Mesendoderm (in vitro differentiated cells): ENCODE measurements at regions not wholly inside any gene's neighbourhood (a gene's known extent, or its start where the extent isn't known, plus 50 kb on each side); places are given as distances from the start of the nearest gene placed in this dataset.

Source experiments
- DNase-seq: peaks from one replicate; pipeline ENCODE4 v3.0.0; 2013
- H2AK5ac ChIP-seq: 2 replicates; pipeline ENCODE4 v1.6.1; 2013; ENCODE audit warnings: low read length, inconsistent platforms
- H2BK120ac ChIP-seq: 2 replicates; pipeline ENCODE4 v1.6.1; 2013; ENCODE audit warnings: low read depth, mild to moderate bottlenecking, low read length, moderate library complexity, mixed read lengths
- H2BK15ac ChIP-seq: replicated peaks from 2 replicates; pipeline ENCODE4 v1.6.1; 2013; ENCODE audit warnings: low read depth, mild to moderate bottlenecking, moderate library complexity
- H2BK5ac ChIP-seq: 2 replicates; pipeline ENCODE4 v1.6.1; 2013; ENCODE audit warnings: low read length, inconsistent platforms
- H3K18ac ChIP-seq: 2 replicates; pipeline ENCODE4 v1.6.1; 2013; ENCODE audit warnings: mild to moderate bottlenecking, low read length, mixed read lengths
- H3K23ac ChIP-seq: one replicate; pipeline ENCODE4 v1.6.1; 2013; ENCODE audit warnings: low read length
- H3K27ac ChIP-seq: 2 replicates; pipeline ENCODE4 v1.5.1; 2013; ENCODE audit warnings: low read depth, mild to moderate bottlenecking, inconsistent platforms, low read length, moderate library complexity
- H3K27me3 ChIP-seq: 2 replicates; pipeline ENCODE4 v1.6.1; 2013; ENCODE audit warnings: low read length, control low read depth, mild to moderate bottlenecking, inconsistent platforms; ENCODE audit not compliant: insufficient read depth, poor library complexity
- H3K36me3 ChIP-seq: 2 replicates; pipeline ENCODE4 v1.6.1; 2013; ENCODE audit warnings: low read length, inconsistent platforms; ENCODE audit not compliant: control insufficient read depth, insufficient read depth
- H3K4ac ChIP-seq: one replicate; pipeline ENCODE4 v1.6.1; 2013; ENCODE audit warnings: low read depth, mild to moderate bottlenecking, low read length, moderate library complexity
- H3K4me1 ChIP-seq: 2 replicates; pipeline ENCODE4 v1.6.1; 2013; ENCODE audit warnings: low read depth, low read length, inconsistent platforms; ENCODE audit not compliant: control insufficient read depth
- H3K4me2 ChIP-seq: 2 replicates; pipeline ENCODE4 v1.6.1; 2013; ENCODE audit warnings: low read length
- H3K4me3 ChIP-seq: 2 replicates; pipeline ENCODE4 v1.5.1; 2013; ENCODE audit warnings: mild to moderate bottlenecking, low read length
- H3K56ac ChIP-seq: one replicate; pipeline ENCODE4 v1.6.1; 2013; ENCODE audit warnings: low read length
- H3K79me1 ChIP-seq: 2 replicates; pipeline ENCODE4 v1.6.1; 2013; ENCODE audit warnings: low read length, inconsistent platforms
- H3K79me2 ChIP-seq: 2 replicates; pipeline ENCODE4 v1.6.1; 2013; ENCODE audit warnings: mild to moderate bottlenecking, low read length; ENCODE audit not compliant: control insufficient read depth, insufficient read depth
- H3K9ac ChIP-seq: 2 replicates; pipeline ENCODE4 v1.6.1; 2013; ENCODE audit warnings: low read length, inconsistent platforms
- H4K5ac ChIP-seq: one replicate; pipeline ENCODE4 v1.6.1; 2013; ENCODE audit warnings: low read length
- H4K8ac ChIP-seq: one replicate; pipeline ENCODE4 v1.6.1; 2013; ENCODE audit warnings: low read depth, mild to moderate bottlenecking, control low read depth, low read length, moderate library complexity
- WGBS: extraction: QIAGEN DNeasy Blood & Tissue Kit; methylation state at CpG from one replicate; pipeline ENCODE4 v1.1.7; 2013; ENCODE audit warnings: low lambda C conversion rate, missing lambda C conversion rate; ENCODE audit not compliant: insufficient coverage; ENCODE audit errors: extremely low coverage; 5-methylcytosine and 5-hydroxymethylcytosine counted together

GRCh38 chr6:166106076-166106686 is 61.5 kb downstream of the TBXT start:
- no peaks in the 10 kb centered on the region for H3K79me2 ChIP-seq
- H3K27ac ChIP-seq = no peak overlapping the region
- H2BK15ac ChIP-seq = no peak overlapping the region
- H3K56ac ChIP-seq = no peak overlapping the region
- H3K4me1 ChIP-seq = no peaks in the 10 kb centered on the region
- no peak overlapping the region for H3K9ac ChIP-seq
- no peak overlapping the region for H4K8ac ChIP-seq
- no CpG with 5 or more reads among the region's 11 CpGs for WGBS
- no peak overlapping the region for H4K5ac ChIP-seq
- H3K18ac ChIP-seq = no peak overlapping the region
- no peaks in the 10 kb centered on the region for H3K36me3 ChIP-seq
- H3K4me2 ChIP-seq = no peak overlapping the region
- no peak overlapping the region for H2BK120ac ChIP-seq
- no peak overlapping the region for H3K4me3 ChIP-seq
- H3K23ac ChIP-seq = no peak overlapping the region
- no peaks in the 10 kb centered on the region for H3K27me3 ChIP-seq
- H2BK5ac ChIP-seq = no peak overlapping the region
- H2AK5ac ChIP-seq = no peak overlapping the region
- no peak overlapping the region for H3K4ac ChIP-seq
- peak; percentile 69 for DNase-seq
- no peaks in the 10 kb centered on the region for H3K79me1 ChIP-seq

GRCh38 chr6:166105341-166106075 is 62.1 kb downstream of the TBXT start:
- H3K56ac ChIP-seq = no peak overlapping the region
- no peak overlapping the region for H4K8ac ChIP-seq
- H3K27ac ChIP-seq = no peak overlapping the region
- H3K27me3 ChIP-seq = no peaks in the 10 kb centered on the region
- no peak overlapping the region for H3K18ac ChIP-seq
- H3K79me1 ChIP-seq = no peaks in the 10 kb centered on the region
- no peak overlapping the region for H3K4ac ChIP-seq
- no peak overlapping the region for H3K4me2 ChIP-seq
- H2BK5ac ChIP-seq = no peak overlapping the region
- H2AK5ac ChIP-seq = no peak overlapping the region
- DNase-seq = no peak
- no peak overlapping the region for H2BK120ac ChIP-seq
- no peak overlapping the region for H3K23ac ChIP-seq
- H4K5ac ChIP-seq = no peak overlapping the region
- no peaks in the 10 kb centered on the region for H3K4me1 ChIP-seq
- no peaks in the 10 kb centered on the region for H3K36me3 ChIP-seq
- no peak overlapping the region for H3K9ac ChIP-seq
- no peak overlapping the region for H2BK15ac ChIP-seq
- H3K79me2 ChIP-seq = no peaks in the 10 kb centered on the region
- WGBS = no CpG with 5 or more reads among the region's 10 CpGs
- H3K4me3 ChIP-seq = no peak overlapping the region

GRCh38 chr6:166104872-166105271 is 62.8 kb downstream of the TBXT start:
- Histone ChIP-seq H3K56ac (no peak overlapping the region), H3K4me1 (no peaks in the 10 kb centered on the region), H3K4me2 (no peak overlapping the region), H2AK5ac (no peak overlapping the region), H3K18ac (no peak overlapping the region), H3K23ac (no peak overlapping the region), H2BK120ac (no peak overlapping the region), H3K36me3 (no peaks in the 10 kb centered on the region), H3K79me2 (no peaks in the 10 kb centered on the region), H3K4ac (no peak overlapping the region), H3K79me1 (no peaks in the 10 kb centered on the region), H3K27ac (no peak overlapping the region), H2BK5ac (no peak overlapping the region), H3K9ac (no peak overlapping the region), H4K8ac (no peak overlapping the region), H3K4me3 (no peak overlapping the region), H4K5ac (no peak overlapping the region), H2BK15ac (no peak overlapping the region), H3K27me3 (no peaks in the 10 kb centered on the region)
- DNase-seq = no peak
- no CpG with 5 or more reads among the region's 7 CpGs for WGBS

GRCh38 chr6:166104107-166104506 is 63.5 kb downstream of the TBXT start:
- Histone ChIP-seq H4K8ac (no peak overlapping the region), H3K27me3 (no peaks in the 10 kb centered on the region), H4K5ac (no peak overlapping the region), H3K4me2 (no peak overlapping the region), H3K27ac (no peak overlapping the region), H2BK15ac (no peak overlapping the region), H3K4me3 (no peak overlapping the region), H2AK5ac (no peak overlapping the region), H2BK120ac (no peak overlapping the region), H3K4ac (no peak overlapping the region), H3K36me3 (no peaks in the 10 kb centered on the region), H3K23ac (no peak overlapping the region), H3K4me1 (no peaks in the 10 kb centered on the region), H3K56ac (no peak overlapping the region), H3K79me2 (no peaks in the 10 kb centered on the region), H3K18ac (no peak overlapping the region), H3K9ac (no peak overlapping the region), H2BK5ac (no peak overlapping the region), H3K79me1 (no peaks in the 10 kb centered on the region)
- no CpG with 5 or more reads among the region's 4 CpGs for WGBS
- no peak for DNase-seq

GRCh38 chr6:166101819-166102419 is 65.7 kb downstream of the TBXT start:
- H3K4me3 ChIP-seq = no peak overlapping the region
- no peak overlapping the region for H3K23ac ChIP-seq
- H3K27me3 ChIP-seq = no peaks in the 10 kb centered on the region
- no peak overlapping the region for H4K8ac ChIP-seq
- no peak overlapping the region for H2BK120ac ChIP-seq
- no peaks in the 10 kb centered on the region for H3K36me3 ChIP-seq
- no peak overlapping the region for H2BK15ac ChIP-seq
- H3K27ac ChIP-seq = no peak overlapping the region
- no peak overlapping the region for H2AK5ac ChIP-seq
- H3K4me2 ChIP-seq = no peak overlapping the region
- no peak overlapping the region for H3K18ac ChIP-seq
- no peak overlapping the region for H3K56ac ChIP-seq
- no peaks in the 10 kb centered on the region for H3K79me1 ChIP-seq
- H4K5ac ChIP-seq = no peak overlapping the region
- no peaks in the 10 kb centered on the region for H3K79me2 ChIP-seq
- no peak overlapping the region for H2BK5ac ChIP-seq
- H3K4me1 ChIP-seq = no peaks in the 10 kb centered on the region
- DNase-seq = no peak
- H3K4ac ChIP-seq = no peak overlapping the region
- H3K9ac ChIP-seq = no peak overlapping the region
